Endodermal cell (in vitro differentiated cells): ENCODE measurements at regions not wholly inside any gene's neighbourhood (a gene's known extent, or its start where the extent isn't known, plus 50 kb on each side); places are given as distances from the start of the nearest gene placed in this dataset.

Source experiments
- DNase-seq: peaks from one replicate; pipeline ENCODE4 v3.0.0-alpha.2; 2017
- H3K27ac ChIP-seq: 2 replicates; pipeline ENCODE4 v1.5.1; 2013; ENCODE audit warnings: mild to moderate bottlenecking, low read depth, low read length, moderate library complexity
- H3K27me3 ChIP-seq: 2 replicates; pipeline ENCODE4 v1.6.1; 2013; ENCODE audit warnings: mild to moderate bottlenecking, low read length, moderate library complexity; ENCODE audit not compliant: insufficient read depth, control insufficient read depth, poor library complexity, severe bottlenecking
- H3K36me3 ChIP-seq: 2 replicates; pipeline ENCODE4 v1.7.0; 2013; ENCODE audit warnings: mild to moderate bottlenecking, low read length, moderate library complexity; ENCODE audit not compliant: control insufficient read depth, insufficient read depth
- H3K4me1 ChIP-seq: one replicate; pipeline ENCODE4 v1.7.0; 2013; ENCODE audit warnings: low read length; ENCODE audit not compliant: control insufficient read depth, insufficient read depth
- H3K4me3 ChIP-seq: 2 replicates; pipeline ENCODE4 v1.5.1; 2013; ENCODE audit warnings: mild to moderate bottlenecking, low read length, moderate library complexity
- H3K9ac ChIP-seq: 2 replicates; pipeline ENCODE4 v1.6.1; 2013; ENCODE audit warnings: mild to moderate bottlenecking, low read length, moderate library complexity; ENCODE audit not compliant: poor library complexity, severe bottlenecking; ENCODE audit errors: extremely low read depth
- H3K9me3 ChIP-seq: 2 replicates; pipeline ENCODE4 v1.6.1; 2013; ENCODE audit warnings: mild to moderate bottlenecking, low read length, moderate library complexity; ENCODE audit not compliant: control insufficient read depth
- H3K27ac Mint-ChIP-seq: 2 replicates; pipeline ENCODE4 v1.8.0; 2020; ENCODE audit warnings: mixed read lengths
- H3K27me3 Mint-ChIP-seq: 2 replicates; pipeline ENCODE4 v1.8.0; 2021; ENCODE audit warnings: mild to moderate bottlenecking, mixed read lengths; ENCODE audit not compliant: insufficient read depth
- H3K36me3 Mint-ChIP-seq: 2 replicates; pipeline ENCODE4 v1.8.0; 2020; ENCODE audit warnings: low read depth, mixed read lengths
- H3K4me1 Mint-ChIP-seq: 2 replicates; pipeline ENCODE4 v1.8.0; 2020; ENCODE audit warnings: mixed read lengths
- H3K4me3 Mint-ChIP-seq: 2 replicates; pipeline ENCODE4 v1.8.0; 2020; ENCODE audit warnings: mild to moderate bottlenecking, moderate library complexity, mixed read lengths
- H3K9me3 Mint-ChIP-seq: 2 replicates; pipeline ENCODE4 v1.8.0; 2020; ENCODE audit warnings: mild to moderate bottlenecking, mixed read lengths
- CTCF ChIP-seq: fragments of 200-600 bp; sonication (generic); conservative IDR thresholded peaks from 2 replicates; pipeline ENCODE4 v1.5.0; 2021; ENCODE audit warnings: antibody characterized with exemption, mild to moderate bottlenecking
- WGBS, 2 experiments: methylation state at CpG; one replicate each; pipeline versions ENCODE4 v1.1.5 to v1.1.7; 2013; ENCODE audit warnings: missing lambda C conversion rate in 2 of 2, mixed read lengths in 1 of 2; ENCODE audit not compliant: insufficient coverage in 1 of 2, insufficient read length in 1 of 2; 5-methylcytosine and 5-hydroxymethylcytosine counted together

GRCh38 chr1:184311580-184311979 lies 75.2 kb upstream of the C1orf21 start:
- Histone ChIP-seq H3K9me3 (peaks cover 7% of the 10 kb centered on the region), H3K4me3 (no peak overlapping the region), H3K4me1 (no peaks in the 10 kb centered on the region), H3K27ac (no peak overlapping the region), H3K27me3 (peaks cover 22% of the 10 kb centered on the region), H3K36me3 (no peaks in the 10 kb centered on the region), H3K9ac (no peak overlapping the region)
- Mint-ChIP-seq H3K9me3 (peaks cover 4% of the 10 kb centered on the region), H3K4me3 (no peak overlapping the region), H3K4me1 (peaks cover 34% of the 10 kb centered on the region), H3K27me3 (peaks cover 27% of the 10 kb centered on the region), H3K36me3 (no peaks in the 10 kb centered on the region), H3K27ac (no peak overlapping the region)
- no peak for DNase-seq
- 90 to 100% methylated on average over 1 to 2 of the region's 2 CpGs for WGBS, 2 experiments
- no peak for TF ChIP-seq CTCF

GRCh38 chr1:184315254-184315653 lies 71.6 kb upstream of the C1orf21 start:
- peaks cover 36% of the 10 kb centered on the region for H3K27me3 ChIP-seq
- no peak for TF ChIP-seq CTCF
- no peak for DNase-seq
- H3K4me3 ChIP-seq: no peak overlapping the region
- H3K4me1 Mint-ChIP-seq: peaks cover 22% of the 10 kb centered on the region
- H3K27ac ChIP-seq: no peak overlapping the region
- H3K9ac ChIP-seq: no peak overlapping the region
- no peak overlapping the region for H3K27ac Mint-ChIP-seq
- H3K27me3 Mint-ChIP-seq: peaks cover 46% of the 10 kb centered on the region
- no peaks in the 10 kb centered on the region for H3K9me3 ChIP-seq
- H3K36me3 Mint-ChIP-seq: no peaks in the 10 kb centered on the region
- no peaks in the 10 kb centered on the region for H3K36me3 ChIP-seq
- H3K4me1 ChIP-seq: no peaks in the 10 kb centered on the region
- no peaks in the 10 kb centered on the region for H3K9me3 Mint-ChIP-seq
- 96 to 100% methylated on average over 1 to 2 of the region's 2 CpGs for WGBS, 2 experiments
- H3K4me3 Mint-ChIP-seq: no peak overlapping the region

- no peaks in the 10 kb centered on the region for H3K4me1 ChIP-seq
- H3K9me3 Mint-ChIP-seq: no peaks in the 10 kb centered on the region
- no peak for DNase-seq
- no peak overlapping the region for H3K27ac ChIP-seq
- H3K9ac ChIP-seq: no peak overlapping the region
- TF ChIP-seq CTCF: no peak
- H3K27me3 ChIP-seq: peaks cover 31% of the 10 kb centered on the region
- no peaks in the 10 kb centered on the region for H3K36me3 ChIP-seq
- H3K36me3 Mint-ChIP-seq: no peaks in the 10 kb centered on the region
- H3K27me3 Mint-ChIP-seq: peaks cover 34% of the 10 kb centered on the region
- H3K4me3 ChIP-seq: no peak overlapping the region
- peaks cover 8% of the 10 kb centered on the region for H3K4me1 Mint-ChIP-seq
- no peaks in the 10 kb centered on the region for H3K9me3 ChIP-seq
- WGBS, 2 experiments: 100% methylated on average over 1 to 3 of the region's 3 CpGs
- no peak overlapping the region for H3K4me3 Mint-ChIP-seq
- no peak overlapping the region for H3K27ac Mint-ChIP-seq
Observed at GRCh38 chr1:184319879-184320278, 67.0 kb upstream of the C1orf21 start.
